Mesendoderm (in vitro differentiated cells): ENCODE measurements at regions not wholly inside any gene's neighbourhood (a gene's known extent, or its start where the extent isn't known, plus 50 kb on each side); places are given as distances from the start of the nearest gene placed in this dataset.

Experiments used
- DNase-seq: peaks from one replicate; pipeline ENCODE4 v3.0.0; 2013
- H2AK5ac ChIP-seq: 2 replicates; pipeline ENCODE4 v1.6.1; 2013; ENCODE audit warnings: low read length, inconsistent platforms
- H2BK120ac ChIP-seq: 2 replicates; pipeline ENCODE4 v1.6.1; 2013; ENCODE audit warnings: low read depth, mild to moderate bottlenecking, low read length, moderate library complexity, mixed read lengths
- H2BK15ac ChIP-seq: replicated peaks from 2 replicates; pipeline ENCODE4 v1.6.1; 2013; ENCODE audit warnings: low read depth, mild to moderate bottlenecking, moderate library complexity
- H2BK5ac ChIP-seq: 2 replicates; pipeline ENCODE4 v1.6.1; 2013; ENCODE audit warnings: low read length, inconsistent platforms
- H3K18ac ChIP-seq: 2 replicates; pipeline ENCODE4 v1.6.1; 2013; ENCODE audit warnings: mild to moderate bottlenecking, low read length, mixed read lengths
- H3K23ac ChIP-seq: one replicate; pipeline ENCODE4 v1.6.1; 2013; ENCODE audit warnings: low read length
- H3K27ac ChIP-seq: 2 replicates; pipeline ENCODE4 v1.5.1; 2013; ENCODE audit warnings: low read depth, mild to moderate bottlenecking, inconsistent platforms, low read length, moderate library complexity
- H3K27me3 ChIP-seq: 2 replicates; pipeline ENCODE4 v1.6.1; 2013; ENCODE audit warnings: low read length, control low read depth, mild to moderate bottlenecking, inconsistent platforms; ENCODE audit not compliant: insufficient read depth, poor library complexity
- H3K36me3 ChIP-seq: 2 replicates; pipeline ENCODE4 v1.6.1; 2013; ENCODE audit warnings: low read length, inconsistent platforms; ENCODE audit not compliant: control insufficient read depth, insufficient read depth
- H3K4ac ChIP-seq: one replicate; pipeline ENCODE4 v1.6.1; 2013; ENCODE audit warnings: low read depth, mild to moderate bottlenecking, low read length, moderate library complexity
- H3K4me1 ChIP-seq: 2 replicates; pipeline ENCODE4 v1.6.1; 2013; ENCODE audit warnings: low read depth, low read length, inconsistent platforms; ENCODE audit not compliant: control insufficient read depth
- H3K4me2 ChIP-seq: 2 replicates; pipeline ENCODE4 v1.6.1; 2013; ENCODE audit warnings: low read length
- H3K4me3 ChIP-seq: 2 replicates; pipeline ENCODE4 v1.5.1; 2013; ENCODE audit warnings: mild to moderate bottlenecking, low read length
- H3K56ac ChIP-seq: one replicate; pipeline ENCODE4 v1.6.1; 2013; ENCODE audit warnings: low read length
- H3K79me1 ChIP-seq: 2 replicates; pipeline ENCODE4 v1.6.1; 2013; ENCODE audit warnings: low read length, inconsistent platforms
- H3K79me2 ChIP-seq: 2 replicates; pipeline ENCODE4 v1.6.1; 2013; ENCODE audit warnings: mild to moderate bottlenecking, low read length; ENCODE audit not compliant: control insufficient read depth, insufficient read depth
- H3K9ac ChIP-seq: 2 replicates; pipeline ENCODE4 v1.6.1; 2013; ENCODE audit warnings: low read length, inconsistent platforms
- H4K5ac ChIP-seq: one replicate; pipeline ENCODE4 v1.6.1; 2013; ENCODE audit warnings: low read length
- H4K8ac ChIP-seq: one replicate; pipeline ENCODE4 v1.6.1; 2013; ENCODE audit warnings: low read depth, mild to moderate bottlenecking, control low read depth, low read length, moderate library complexity
- WGBS: extraction: QIAGEN DNeasy Blood & Tissue Kit; methylation state at CpG from one replicate; pipeline ENCODE4 v1.1.7; 2013; ENCODE audit warnings: low lambda C conversion rate, missing lambda C conversion rate; ENCODE audit not compliant: insufficient coverage; ENCODE audit errors: extremely low coverage; 5-methylcytosine and 5-hydroxymethylcytosine counted together

GRCh38 chr14:46499521-46499920, 152.1 kb downstream of the RPL10L start:
- Histone ChIP-seq H3K4me2 (no peak overlapping the region), H2BK120ac (no peak overlapping the region), H3K23ac (no peak overlapping the region), H3K4me1 (no peaks in the 10 kb centered on the region), H3K4ac (no peak overlapping the region), H3K27ac (no peak overlapping the region), H2BK5ac (no peak overlapping the region), H2BK15ac (no peak overlapping the region), H3K27me3 (no peaks in the 10 kb centered on the region), H3K18ac (no peak overlapping the region), H3K79me1 (no peaks in the 10 kb centered on the region), H3K4me3 (no peak overlapping the region), H3K79me2 (no peaks in the 10 kb centered on the region), H4K5ac (no peak overlapping the region), H2AK5ac (no peak overlapping the region), H3K36me3 (no peaks in the 10 kb centered on the region), H3K56ac (no peak overlapping the region), H3K9ac (no peak overlapping the region), H4K8ac (no peak overlapping the region)
- WGBS = no CpG with 5 or more reads among the region's 2 CpGs
- DNase-seq = no peak

- Histone ChIP-seq H2BK15ac (no peak overlapping the region), H3K79me1 (no peaks in the 10 kb centered on the region)
These were observed 155.2 kb downstream of the RPL10L start for GRCh38 chr14:46496409-46496808.

GRCh38 chr14:46490238-46490685, 161.3 kb downstream of the RPL10L start:
- no peak overlapping the region for H3K56ac ChIP-seq
- H3K23ac ChIP-seq = no peak overlapping the region
- no peak overlapping the region for H2BK15ac ChIP-seq
- H2BK120ac ChIP-seq = no peak overlapping the region
- peak; percentile 71 for DNase-seq
- no peaks in the 10 kb centered on the region for H3K79me1 ChIP-seq
- no peaks in the 10 kb centered on the region for H3K36me3 ChIP-seq
- H3K79me2 ChIP-seq = no peaks in the 10 kb centered on the region
- H3K4me2 ChIP-seq = no peak overlapping the region
- H3K27ac ChIP-seq = no peak overlapping the region
- WGBS = no CpG with 5 or more reads among the region's 1 CpG
- H3K9ac ChIP-seq = no peak overlapping the region
- no peak overlapping the region for H4K5ac ChIP-seq
- no peak overlapping the region for H3K4me3 ChIP-seq
- no peak overlapping the region for H3K18ac ChIP-seq
- H3K4ac ChIP-seq = no peak overlapping the region
- no peak overlapping the region for H2BK5ac ChIP-seq
- no peak overlapping the region for H2AK5ac ChIP-seq
- no peaks in the 10 kb centered on the region for H3K27me3 ChIP-seq
- no peaks in the 10 kb centered on the region for H3K4me1 ChIP-seq
- no peak overlapping the region for H4K8ac ChIP-seq

More at GRCh38 chr14:46496409-46496808, 155.2 kb downstream of the RPL10L start:
- DNase-seq = no peak
- Histone ChIP-seq H2BK120ac (no peak overlapping the region), H3K27me3 (no peaks in the 10 kb centered on the region), H4K5ac (no peak overlapping the region), H3K79me2 (no peaks in the 10 kb centered on the region), H3K27ac (no peak overlapping the region), H4K8ac (no peak overlapping the region), H3K23ac (no peak overlapping the region), H3K36me3 (no peaks in the 10 kb centered on the region), H2AK5ac (no peak overlapping the region), H3K9ac (no peak overlapping the region), H3K56ac (no peak overlapping the region), H2BK5ac (no peak overlapping the region), H3K4ac (no peak overlapping the region), H3K4me2 (no peak overlapping the region), H3K4me1 (no peaks in the 10 kb centered on the region), H3K18ac (no peak overlapping the region), H3K4me3 (no peak overlapping the region)
- no CpG with 5 or more reads among the region's 1 CpG for WGBS

GRCh38 chr14:46488374-46488773, 163.2 kb downstream of the RPL10L start:
- no peaks in the 10 kb centered on the region for H3K79me1 ChIP-seq
- no peak overlapping the region for H2BK120ac ChIP-seq
- no peak overlapping the region for H3K4ac ChIP-seq
- H3K79me2 ChIP-seq = no peaks in the 10 kb centered on the region
- H3K36me3 ChIP-seq = no peaks in the 10 kb centered on the region
- H3K9ac ChIP-seq = no peak overlapping the region
- no peak overlapping the region for H3K23ac ChIP-seq
- no peak overlapping the region for H3K4me3 ChIP-seq
- H3K4me2 ChIP-seq = no peak overlapping the region
- H3K4me1 ChIP-seq = no peaks in the 10 kb centered on the region
- H4K5ac ChIP-seq = no peak overlapping the region
- no peak overlapping the region for H3K27ac ChIP-seq
- H2BK5ac ChIP-seq = no peak overlapping the region
- no peak overlapping the region for H2BK15ac ChIP-seq
- no CpG with 5 or more reads among the region's 5 CpGs for WGBS
- no peak overlapping the region for H3K18ac ChIP-seq
- no peak for DNase-seq
- H3K56ac ChIP-seq = no peak overlapping the region
- no peaks in the 10 kb centered on the region for H3K27me3 ChIP-seq
- H2AK5ac ChIP-seq = no peak overlapping the region
- H4K8ac ChIP-seq = no peak overlapping the region

GRCh38 chr14:46487582-46488350, 163.8 kb downstream of the RPL10L start:
- Histone ChIP-seq H4K5ac (no peak overlapping the region), H2AK5ac (no peak overlapping the region), H2BK5ac (no peak overlapping the region), H3K27ac (no peak overlapping the region), H3K4ac (peak overlapping the region; percentile 48), H3K27me3 (no peaks in the 10 kb centered on the region), H3K36me3 (no peaks in the 10 kb centered on the region), H2BK120ac (no peak overlapping the region), H3K18ac (no peak overlapping the region), H3K23ac (no peak overlapping the region), H4K8ac (no peak overlapping the region), H3K9ac (no peak overlapping the region), H3K79me1 (no peaks in the 10 kb centered on the region), H3K4me1 (no peaks in the 10 kb centered on the region), H3K4me2 (no peak overlapping the region), H2BK15ac (no peak overlapping the region), H3K4me3 (no peak overlapping the region), H3K56ac (no peak overlapping the region), H3K79me2 (no peaks in the 10 kb centered on the region)
- WGBS = no CpG with 5 or more reads among the region's 10 CpGs
- peak; percentile 3 for DNase-seq

GRCh38 chr14:46482200-46482599, 169.4 kb downstream of the RPL10L start:
- H3K79me1 ChIP-seq = no peaks in the 10 kb centered on the region
- H3K36me3 ChIP-seq = no peaks in the 10 kb centered on the region
- H3K56ac ChIP-seq = no peak overlapping the region

More at GRCh38 chr14:46482200-46482599, 169.4 kb downstream of the RPL10L start:
- Histone ChIP-seq H2BK120ac (no peak overlapping the region), H3K4ac (no peak overlapping the region), H3K27me3 (no peaks in the 10 kb centered on the region), H2BK15ac (no peak overlapping the region), H3K4me2 (no peak overlapping the region), H3K4me3 (no peak overlapping the region), H3K27ac (no peak overlapping the region), H3K18ac (no peak overlapping the region), H2AK5ac (no peak overlapping the region), H3K23ac (no peak overlapping the region), H4K5ac (no peak overlapping the region), H2BK5ac (no peak overlapping the region), H3K79me2 (no peaks in the 10 kb centered on the region), H3K4me1 (no peaks in the 10 kb centered on the region), H3K9ac (no peak overlapping the region), H4K8ac (no peak overlapping the region)
- DNase-seq = no peak
